22Rv1 (cell line): ENCODE measurements at regions not wholly inside any gene's neighbourhood (a gene's known extent, or its start where the extent isn't known, plus 50 kb on each side); places are given as distances from the start of the nearest gene placed in this dataset.

ENCODE experiments used
- H3K27ac ChIP-seq: fragments of 450-650 bp; 2 replicates; pipeline ENCODE4 v1.5.1; 2017
- CTCF ChIP-seq: fragments of 450-650 bp; IDR thresholded peaks from 2 replicates; pipeline ENCODE4 v1.5.1; 2017; ENCODE audit warnings: mild to moderate bottlenecking
- ZFX ChIP-seq: fragments of 450-650 bp; IDR thresholded peaks from 2 replicates; pipeline ENCODE4 v1.6.1; 2017; ENCODE audit warnings: antibody characterized with exemption, borderline replicate concordance

- TF ChIP-seq ZFX: no peak
- TF ChIP-seq CTCF: no peak
Measured at GRCh38 chr4:147206807-147207206, 261.1 kb upstream of the TTC29 start.

GRCh38 chr4:147207911-147208310 lies 262.2 kb upstream of the TTC29 start:
- H3K27ac ChIP-seq: no peak overlapping the region
- TF ChIP-seq CTCF (no peak), ZFX (no peak)

More at GRCh38 chr4:147206807-147207206, 261.1 kb upstream of the TTC29 start:
- H3K27ac ChIP-seq: no peak overlapping the region

GRCh38 chr4:147217655-147218054 lies 263.2 kb upstream of the EDNRA start:
- H3K27ac ChIP-seq: no peak overlapping the region
- TF ChIP-seq CTCF (no peak), ZFX (no peak)

- TF ChIP-seq CTCF: no peak
- TF ChIP-seq ZFX: no peak
- no peak overlapping the region for H3K27ac ChIP-seq
Measured at GRCh38 chr4:147219145-147219544, 261.8 kb upstream of the EDNRA start.

GRCh38 chr4:147220833-147221232 lies 260.1 kb upstream of the EDNRA start:
- no peak overlapping the region for H3K27ac ChIP-seq
- no peak for TF ChIP-seq ZFX
- TF ChIP-seq CTCF: no peak

- no peak overlapping the region for H3K27ac ChIP-seq
- no peak for TF ChIP-seq ZFX
Measured at GRCh38 chr4:147222906-147223305, 258.0 kb upstream of the EDNRA start.

GRCh38 chr4:147223576-147223975 lies 257.3 kb upstream of the EDNRA start:
- no peak overlapping the region for H3K27ac ChIP-seq
- no peak for TF ChIP-seq ZFX
- no peak for TF ChIP-seq CTCF

- TF ChIP-seq ZFX: no peak
- no peak for TF ChIP-seq CTCF
- no peak overlapping the region for H3K27ac ChIP-seq
Measured at GRCh38 chr4:147236806-147237205, 244.1 kb upstream of the EDNRA start.
